SH-SY5Y (cell line): ENCODE measurements at regions not wholly inside any gene's neighbourhood (a gene's known extent, or its start where the extent isn't known, plus 50 kb on each side); places are given as distances from the start of the nearest gene placed in this dataset.

Source experiments
- GATA2 ChIP-seq: IDR thresholded peaks from 2 replicates; pipeline ENCODE4 v1.6.1; 2011; ENCODE audit warnings: mild to moderate bottlenecking, low read depth, low read length
- GATA3 ChIP-seq: IDR thresholded peaks from 2 replicates; pipeline ENCODE4 v1.6.1; 2011; ENCODE audit warnings: low read depth, mild to moderate bottlenecking, low read length, moderate library complexity

GRCh38 chr1:38347446-38348175 lies 301.0 kb upstream of the POU3F1 start:
- TF ChIP-seq GATA2 (no peak), GATA3 (no peak)
